Kasumi-1 (cell line): ENCODE measurements at regions not wholly inside any gene's neighbourhood (a gene's known extent, or its start where the extent isn't known, plus 50 kb on each side); places are given as distances from the start of the nearest gene placed in this dataset.
A peak's percentile ranks its signal among the peaks of the same experiment; 100 is the strongest.

Source experiments
- DNase-seq, 2 experiments: peaks; one replicate each; lab custom pipeline; 2025; lab: John Stamatoyannopoulos, UW

- no peak for DNase-seq
Measured at GRCh38 chr6:12585497-12585958, 131.0 kb upstream of the PHACTR1 start.

- DNase-seq: no peak
Measured at GRCh38 chr6:12586721-12587480, 129.7 kb upstream of the PHACTR1 start.

- no peak for DNase-seq
Measured at GRCh38 chr6:12590901-12591300, 125.7 kb upstream of the PHACTR1 start.

DNA sequence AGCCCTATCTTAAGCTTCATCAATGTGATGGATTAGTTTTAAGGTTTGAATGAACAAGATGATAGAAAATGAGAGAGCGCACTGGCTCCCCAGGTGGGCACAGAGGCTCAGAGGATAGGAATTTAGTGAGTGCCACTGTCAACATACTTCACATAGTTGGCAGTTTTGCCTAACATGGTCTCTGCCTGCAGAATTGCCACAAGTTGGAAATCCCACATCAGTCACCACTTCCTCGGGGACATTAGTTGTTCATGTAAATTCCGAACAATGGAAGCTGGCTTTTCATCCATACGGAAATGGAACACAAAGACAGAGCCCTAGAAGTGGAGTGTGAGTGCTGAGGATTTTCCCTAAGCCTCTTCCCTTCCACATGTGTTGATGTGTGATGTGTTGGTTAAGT, 123.9 kb upstream of the PHACTR1 start:
- DNase-seq: no peak

- no peak for DNase-seq
Measured at GRCh38 chr6:12593771-12594529, 122.6 kb upstream of the PHACTR1 start.

GRCh38 chr6:12594530-12594893, 122.1 kb upstream of the PHACTR1 start:
- no peak for DNase-seq

DNA sequence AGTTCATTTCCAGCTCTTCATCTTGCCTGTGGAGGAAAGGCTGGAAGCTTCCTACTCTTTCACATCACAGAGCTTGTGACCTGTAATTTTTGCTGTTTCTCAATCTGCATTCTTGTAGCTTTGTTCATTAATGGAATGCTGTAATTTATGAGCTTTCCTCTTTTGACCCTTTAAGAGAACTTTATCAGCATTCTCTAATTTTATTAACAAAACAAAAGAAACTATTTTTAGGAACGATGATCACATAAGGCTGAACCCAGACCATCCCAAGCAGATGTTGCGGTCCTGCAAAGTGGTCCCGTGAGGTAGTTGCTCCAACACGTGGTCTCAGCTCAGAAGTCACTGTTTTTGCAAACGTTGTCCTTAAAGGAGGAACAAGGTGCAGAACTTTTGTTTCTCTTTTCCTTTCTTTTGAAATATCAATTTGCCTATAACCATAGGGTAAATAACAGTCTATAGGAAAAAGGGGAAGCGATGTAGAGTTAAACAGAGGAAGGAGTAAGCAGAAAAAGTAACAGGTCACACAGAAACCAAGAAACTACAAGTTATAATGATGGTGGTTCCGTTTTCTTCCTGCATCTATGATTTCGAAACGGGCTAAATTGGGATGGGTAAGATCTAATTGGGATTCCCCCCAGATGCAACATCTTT, 121.3 kb upstream of the PHACTR1 start:
- DNase-seq: peak; percentile 12 to 16

GRCh38 chr6:12596731-12597130, 119.8 kb upstream of the PHACTR1 start:
- no peak for DNase-seq

DNA sequence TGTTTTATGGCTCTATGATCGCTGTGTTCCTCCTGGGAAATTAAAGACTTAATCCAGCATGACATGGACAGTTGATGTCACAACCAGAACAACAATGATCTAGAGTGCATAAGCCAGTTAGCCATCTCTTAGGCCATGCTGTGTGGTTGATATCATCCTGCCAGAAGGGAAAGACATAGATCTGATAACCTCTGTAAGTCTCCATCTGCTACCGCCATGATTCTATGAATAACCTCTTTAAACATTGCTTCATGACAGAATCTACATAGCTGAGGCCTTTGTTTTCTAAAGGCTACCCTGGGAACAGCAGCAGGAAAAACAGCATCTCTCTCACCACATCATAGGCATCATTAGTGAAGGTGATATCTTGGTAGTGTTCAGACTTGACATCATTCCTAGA, 117.6 kb upstream of the PHACTR1 start:
- no peak for DNase-seq

DNA sequence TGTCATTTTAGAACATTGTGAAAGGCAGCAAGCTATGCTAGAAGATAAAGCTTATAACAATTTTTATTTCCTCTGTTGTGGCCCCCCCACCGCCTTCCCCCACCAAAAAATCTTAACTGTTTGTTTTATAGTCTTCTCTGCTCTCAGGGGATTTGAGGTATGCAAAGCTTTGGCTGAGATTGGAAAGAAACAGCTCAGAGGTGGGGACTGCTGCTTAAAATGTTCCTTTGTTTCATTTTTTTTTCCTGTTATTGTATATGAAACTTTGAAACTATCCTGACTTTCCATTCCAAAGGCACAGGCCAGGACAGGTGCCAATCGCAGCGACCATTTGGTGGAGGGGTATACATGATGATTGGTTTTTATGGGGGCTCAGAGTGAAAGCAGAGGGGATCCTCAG, 114.7 kb upstream of the PHACTR1 start:
- no peak for DNase-seq

GRCh38 chr6:12602342-12602741, 114.2 kb upstream of the PHACTR1 start:
- DNase-seq: no peak

- DNase-seq: peak; percentile 32
Measured at GRCh38 chr6:12602951-12603672, 113.5 kb upstream of the PHACTR1 start.

GRCh38 chr6:12603673-12604049, 112.9 kb upstream of the PHACTR1 start:
- no peak for DNase-seq

DNA sequence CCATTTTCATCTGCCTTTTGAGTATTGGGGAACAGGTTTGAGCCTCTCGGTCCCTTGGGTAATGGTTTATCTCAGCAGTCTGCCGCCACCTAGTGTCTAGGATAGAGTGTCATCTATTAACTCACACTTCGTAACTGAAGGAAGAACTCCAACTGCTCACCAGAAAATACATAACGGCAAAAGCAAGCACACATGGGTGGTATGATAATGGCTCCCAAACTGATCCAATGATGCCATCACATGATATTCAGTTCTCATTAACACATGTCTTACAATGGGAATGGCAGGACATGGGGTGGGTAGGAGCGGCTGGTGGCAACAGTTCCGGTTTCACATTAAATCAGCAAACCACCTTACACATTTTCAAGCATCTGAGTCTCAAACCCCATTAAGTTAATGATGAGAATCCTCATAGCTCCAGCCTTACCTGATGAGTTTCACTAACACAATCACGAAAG, 110.7 kb upstream of the PHACTR1 start:
- peak; percentile 82 to 86 for DNase-seq

DNA sequence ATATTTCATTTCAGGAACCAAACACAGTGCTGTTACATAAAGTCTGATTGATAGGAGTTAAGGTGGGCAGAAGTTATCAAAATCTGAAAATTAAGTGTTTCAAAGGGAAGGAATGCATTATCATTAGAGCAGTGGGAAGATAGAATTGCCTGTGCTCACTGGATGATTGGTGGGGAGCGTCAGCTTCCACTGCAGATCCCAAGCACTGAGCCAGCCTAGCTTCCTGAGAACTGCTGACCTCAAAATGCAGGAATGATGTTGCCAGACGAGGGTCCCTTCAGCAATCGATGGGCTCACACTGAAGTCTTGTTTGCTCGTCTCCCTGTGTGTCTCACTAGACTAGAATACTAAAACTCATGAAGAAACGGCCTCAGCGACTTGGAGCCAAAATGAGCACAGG, 110.0 kb upstream of the PHACTR1 start:
- DNase-seq: no peak

DNA sequence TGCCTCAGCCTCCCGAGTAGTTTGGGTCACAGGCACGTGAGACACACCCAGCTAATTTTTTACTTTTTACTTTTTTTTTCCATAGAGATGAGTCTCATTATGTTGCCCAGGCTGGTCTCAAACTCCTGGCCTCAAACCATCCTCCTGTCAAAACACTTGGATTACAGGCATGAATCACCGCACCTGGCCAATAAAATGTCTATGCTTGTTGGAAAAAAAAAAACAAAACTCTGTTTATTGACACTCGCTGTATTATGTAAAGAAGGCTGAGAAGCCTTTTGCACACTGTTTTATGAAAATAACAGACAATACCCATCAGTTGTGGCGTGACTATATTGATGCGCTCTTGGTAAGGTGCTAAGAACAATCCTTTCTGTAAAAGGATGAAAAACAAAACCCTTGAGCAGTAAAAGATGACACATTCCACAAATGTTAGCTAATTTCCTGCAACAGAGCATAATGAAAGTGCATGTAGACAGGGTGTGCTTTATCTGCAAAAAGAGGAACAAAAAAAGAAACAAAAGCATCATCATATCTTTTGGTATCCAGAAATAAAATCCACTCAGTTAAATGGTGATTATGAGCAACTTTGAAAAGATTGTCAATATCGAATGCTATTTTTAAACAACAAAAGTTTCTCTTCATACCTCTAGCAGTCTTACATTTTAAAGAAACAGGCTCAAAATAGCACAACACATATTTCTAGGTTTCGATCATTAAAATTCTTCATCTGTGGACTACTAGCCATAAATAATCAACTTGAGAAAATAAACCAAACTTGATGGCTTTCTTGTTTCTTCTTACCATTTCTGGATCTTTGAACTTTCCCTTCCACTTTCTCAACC, 108.3 kb upstream of the PHACTR1 start:
- DNase-seq: peak; percentile 67 to 70

DNA sequence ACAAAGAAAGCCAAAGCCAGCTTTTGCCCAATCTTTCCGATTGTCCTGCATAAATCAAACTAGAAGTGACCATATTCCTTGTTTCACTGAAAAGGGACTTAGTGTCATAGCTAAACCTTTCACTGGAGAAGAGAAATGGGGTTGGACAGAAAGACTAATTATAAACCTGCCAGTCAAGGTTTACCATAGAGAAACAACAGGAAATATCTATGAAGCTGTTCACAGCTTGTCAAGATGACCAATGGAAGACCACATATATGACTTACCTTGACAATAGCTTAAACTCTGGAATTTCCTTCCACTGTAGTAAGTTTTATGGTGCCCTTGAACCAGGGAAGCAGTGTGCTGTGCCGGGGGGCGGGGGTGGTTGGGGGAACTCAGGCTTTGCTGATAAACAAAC, 107.7 kb upstream of the PHACTR1 start:
- DNase-seq: no peak

DNA sequence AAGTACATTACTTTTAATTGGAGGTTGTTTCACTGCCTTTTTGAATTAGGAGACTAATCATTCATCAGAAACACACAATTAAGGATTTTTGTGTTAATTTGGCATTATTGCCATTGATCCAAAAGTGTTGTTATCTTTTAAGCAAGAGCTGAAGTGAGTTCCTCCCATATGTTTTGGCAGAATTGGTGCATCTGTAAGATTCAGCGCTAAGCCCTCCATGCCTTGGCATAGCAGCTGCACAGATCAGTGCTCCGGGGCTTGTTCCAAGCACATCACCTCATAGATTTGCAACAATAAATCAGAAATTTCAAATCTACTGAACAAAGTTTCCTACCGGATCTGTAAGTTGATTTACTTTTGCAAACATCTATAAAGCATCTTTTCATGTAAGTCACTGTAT, 106.8 kb upstream of the PHACTR1 start:
- no peak for DNase-seq

- DNase-seq: no peak
Measured at GRCh38 chr6:12610862-12611261, 105.7 kb upstream of the PHACTR1 start.

DNA sequence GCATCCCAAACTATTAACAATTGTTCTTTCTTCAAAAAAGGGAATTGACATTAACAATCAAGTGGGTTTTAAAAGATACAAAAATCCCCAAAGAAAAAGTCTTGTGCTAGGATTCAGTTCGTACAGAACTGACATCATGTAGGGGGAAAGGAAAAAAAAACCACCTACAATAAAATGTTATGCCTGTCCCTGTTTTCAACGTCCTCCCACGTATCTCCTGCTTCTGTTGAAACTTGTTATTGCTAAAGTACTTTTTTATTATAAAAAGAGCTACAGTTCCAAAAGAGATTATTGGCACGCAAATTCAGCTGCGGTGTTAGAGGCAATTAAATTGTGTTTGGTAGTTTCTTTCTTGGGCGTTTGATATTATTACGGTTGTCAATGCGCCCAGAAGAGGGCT, 102.8 kb upstream of the PHACTR1 start:
- DNase-seq: no peak

- DNase-seq: no peak
Measured at GRCh38 chr6:12614456-12614855, 102.1 kb upstream of the PHACTR1 start.
